ENCODE measurements at regions not wholly inside any gene's neighbourhood (a gene's known extent, or its start where the extent isn't known, plus 50 kb on each side); places are given as distances from the start of the nearest gene placed in this dataset.

DNA sequence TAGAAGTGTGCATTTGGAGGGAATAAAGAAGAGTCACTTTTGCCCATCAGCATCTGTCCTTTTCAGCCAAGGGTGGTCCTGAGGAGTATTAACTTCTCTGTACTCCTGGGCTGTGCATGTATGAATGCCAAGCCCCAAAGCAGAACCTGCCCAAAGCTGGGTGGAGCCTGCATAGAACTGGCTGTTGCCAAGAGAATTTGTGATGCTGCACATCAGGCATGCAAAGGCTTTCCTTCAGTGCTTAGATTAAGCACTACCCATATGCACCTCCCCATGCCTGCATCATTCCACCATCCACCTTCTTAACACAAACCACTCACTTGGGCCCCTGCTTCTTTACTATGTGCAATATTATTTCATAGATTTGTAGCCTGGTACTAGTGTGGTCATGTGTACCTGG is 493.8 kb downstream of the KIF4B start:
- no peak overlapping the region for H2AFZ ChIP-seq (ENCODE audit: low read length)
- H3K4me1 ChIP-seq (ENCODE audit: insufficient read depth, low read length, poor library complexity, severe bottlenecking), result no peaks in the 10 kb centered on the region
- H3K9me3 ChIP-seq (ENCODE audit: low read length), result no peaks in the 10 kb centered on the region
- H3K36me3 ChIP-seq (ENCODE audit: insufficient read depth, low read length), result no peaks in the 10 kb centered on the region
- no peak overlapping the region for H3K4me2 ChIP-seq (ENCODE audit: low read length)
- ChIA-PET POLR2A (no interaction called here), CTCF (ENCODE audit: unreplicated experiment) (no interaction called here)
- H3K9me2 ChIP-seq (ENCODE audit: insufficient read depth, low read length), result no peaks in the 10 kb centered on the region
- no peak for DNase-seq (ENCODE audit: low spot score)
- BruUV-seq (replicated peaks), result no TSS peak
- intact Hi-C loops (cut with micrococcal nuclease; ENCODE audit: unreplicated experiment), result no loop called here
- no peak for TF ChIP-seq EZH2phosphoT487 (IDR thresholded peaks at IDR 0.05; ENCODE audit: borderline replicate concordance, low read depth, low read length)
- TF ChIP-seq, protein P1, sequence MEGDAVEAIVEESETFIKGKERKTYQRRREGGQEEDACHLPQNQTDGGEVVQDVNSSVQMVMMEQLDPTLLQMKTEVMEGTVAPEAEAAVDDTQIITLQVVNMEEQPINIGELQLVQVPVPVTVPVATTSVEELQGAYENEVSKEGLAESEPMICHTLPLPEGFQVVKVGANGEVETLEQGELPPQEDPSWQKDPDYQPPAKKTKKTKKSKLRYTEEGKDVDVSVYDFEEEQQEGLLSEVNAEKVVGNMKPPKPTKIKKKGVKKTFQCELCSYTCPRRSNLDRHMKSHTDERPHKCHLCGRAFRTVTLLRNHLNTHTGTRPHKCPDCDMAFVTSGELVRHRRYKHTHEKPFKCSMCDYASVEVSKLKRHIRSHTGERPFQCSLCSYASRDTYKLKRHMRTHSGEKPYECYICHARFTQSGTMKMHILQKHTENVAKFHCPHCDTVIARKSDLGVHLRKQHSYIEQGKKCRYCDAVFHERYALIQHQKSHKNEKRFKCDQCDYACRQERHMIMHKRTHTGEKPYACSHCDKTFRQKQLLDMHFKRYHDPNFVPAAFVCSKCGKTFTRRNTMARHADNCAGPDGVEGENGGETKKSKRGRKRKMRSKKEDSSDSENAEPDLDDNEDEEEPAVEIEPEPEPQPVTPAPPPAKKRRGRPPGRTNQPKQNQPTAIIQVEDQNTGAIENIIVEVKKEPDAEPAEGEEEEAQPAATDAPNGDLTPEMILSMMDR (conservative IDR thresholded peaks at IDR 0.05; ENCODE audit: low read length), result no peak
- no peaks in the 10 kb centered on the region for H4K20me1 ChIP-seq (ENCODE audit: insufficient read depth, low read length)
- H3K4me3 ChIP-seq (ENCODE audit: low read depth, low read length, poor library complexity, severe bottlenecking), result no peak overlapping the region
- no peaks in the 10 kb centered on the region for H3K79me2 ChIP-seq (ENCODE audit: insufficient read depth, low read depth, low read length)
- no peak overlapping the region for H3K27ac ChIP-seq (ENCODE audit: low read depth, low read length, poor library complexity, severe bottlenecking)

DNA sequence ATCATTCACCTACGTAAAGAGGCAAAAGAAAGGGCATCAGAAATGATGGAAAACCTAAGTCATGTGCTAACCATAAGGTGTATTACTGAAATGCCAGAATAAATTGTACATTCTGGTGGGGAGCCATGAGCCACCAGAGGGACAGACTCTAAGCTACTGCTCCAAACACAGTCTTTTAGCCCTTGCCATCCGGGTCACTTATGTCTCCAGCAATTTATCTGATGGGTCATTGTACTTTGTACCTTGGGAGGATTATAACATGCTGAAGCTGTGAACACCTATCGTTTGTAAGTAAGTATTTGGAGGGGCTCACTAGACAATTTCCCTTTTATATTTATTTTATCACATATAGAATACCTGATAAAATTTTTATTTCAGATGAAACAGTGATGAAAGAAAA is 495.1 kb downstream of the KIF4B start:
- Histone ChIP-seq H3K4me3 (ENCODE audit: low read depth, low read length, poor library complexity, severe bottlenecking) (no peak overlapping the region), H3K79me2 (ENCODE audit: insufficient read depth, low read depth, low read length) (no peaks in the 10 kb centered on the region), H3K36me3 (ENCODE audit: insufficient read depth, low read length) (no peaks in the 10 kb centered on the region), H3K9me2 (ENCODE audit: insufficient read depth, low read length) (no peaks in the 10 kb centered on the region), H3K9me3 (ENCODE audit: low read length) (no peaks in the 10 kb centered on the region), H2AFZ (ENCODE audit: low read length) (no peak overlapping the region), H3K4me2 (ENCODE audit: low read length) (no peak overlapping the region), H4K20me1 (ENCODE audit: insufficient read depth, low read length) (no peaks in the 10 kb centered on the region), H3K4me1 (ENCODE audit: insufficient read depth, low read length, poor library complexity, severe bottlenecking) (no peaks in the 10 kb centered on the region), H3K27ac (ENCODE audit: low read depth, low read length, poor library complexity, severe bottlenecking) (no peak overlapping the region)
- BruUV-seq (replicated peaks), result no TSS peak
- no peak for TF ChIP-seq EZH2phosphoT487 (IDR thresholded peaks at IDR 0.05; ENCODE audit: borderline replicate concordance, low read depth, low read length)
- TF ChIP-seq, protein P1 (conservative IDR thresholded peaks at IDR 0.05; ENCODE audit: low read length), result no peak
- intact Hi-C loops (cut with micrococcal nuclease; ENCODE audit: unreplicated experiment), result no loop called here
- no peak for DNase-seq (ENCODE audit: low spot score)
- CTCF ChIA-PET (ENCODE audit: unreplicated experiment), result no interaction called here
- POLR2A ChIA-PET, result no interaction called here

DNA sequence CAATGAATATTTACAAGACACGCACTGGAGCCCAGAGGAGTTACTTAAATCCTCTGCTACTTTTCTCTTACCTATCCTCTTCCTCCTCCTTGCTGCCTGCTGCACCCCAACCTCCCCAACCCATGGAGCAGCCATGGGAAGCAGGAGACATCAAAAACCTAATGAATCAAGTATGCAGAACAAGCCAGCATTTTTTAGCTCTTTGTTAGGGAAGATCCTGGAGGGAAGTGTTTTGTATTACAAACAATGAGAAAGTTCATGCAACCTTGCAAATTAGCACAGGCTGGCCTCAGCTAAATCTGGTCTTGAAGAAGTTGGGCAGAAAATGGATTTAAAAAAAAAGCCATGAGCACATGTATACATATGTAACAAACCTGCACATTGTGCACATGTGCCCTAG is 498.8 kb downstream of the KIF4B start:
- Histone ChIP-seq H3K27ac (ENCODE audit: low read depth, low read length, poor library complexity, severe bottlenecking) (no peak overlapping the region), H3K9me2 (ENCODE audit: insufficient read depth, low read length) (no peaks in the 10 kb centered on the region), H3K4me3 (ENCODE audit: low read depth, low read length, poor library complexity, severe bottlenecking) (no peak overlapping the region), H3K4me2 (ENCODE audit: low read length) (no peak overlapping the region), H3K79me2 (ENCODE audit: insufficient read depth, low read depth, low read length) (no peaks in the 10 kb centered on the region), H2AFZ (ENCODE audit: low read length) (no peak overlapping the region), H3K9me3 (ENCODE audit: low read length) (no peaks in the 10 kb centered on the region), H3K4me1 (ENCODE audit: insufficient read depth, low read length, poor library complexity, severe bottlenecking) (no peaks in the 10 kb centered on the region), H3K36me3 (ENCODE audit: insufficient read depth, low read length) (no peaks in the 10 kb centered on the region), H4K20me1 (ENCODE audit: insufficient read depth, low read length) (no peaks in the 10 kb centered on the region)
- no peak for DNase-seq (ENCODE audit: low spot score)
- CTCF ChIA-PET (ENCODE audit: unreplicated experiment), result no interaction called here
- POLR2A ChIA-PET, result interaction anchor here (0.6 kb wide), 1 partner anchor 1245 kb away, joined by 3 read pairs; no protein-coding TSS in a partner anchor
- intact Hi-C loops (cut with micrococcal nuclease; ENCODE audit: unreplicated experiment), result no loop called here
- BruUV-seq (replicated peaks), result no TSS peak
- TF ChIP-seq EZH2phosphoT487 (IDR thresholded peaks at IDR 0.05; ENCODE audit: borderline replicate concordance, low read depth, low read length), result no peak
- TF ChIP-seq, protein P1 (conservative IDR thresholded peaks at IDR 0.05; ENCODE audit: low read length), result no peak
